GM19328 (cell line): ENCODE measurements at regions not wholly inside any gene's neighbourhood (a gene's known extent, or its start where the extent isn't known, plus 50 kb on each side); places are given as distances from the start of the nearest gene placed in this dataset.

Experiments
- ATAC-seq: cut with Tn5 transposase; IDR thresholded peaks from one replicate; pipeline ENCODE4 v1.9.1; 2021; ENCODE audit warnings: mild to moderate bottlenecking, moderate library complexity; ENCODE audit not compliant: unreplicated experiment

GRCh38 chr3:42037318-42037945 is 53.7 kb upstream of the TRAK1 start:
- no peak for ATAC-seq

DNA sequence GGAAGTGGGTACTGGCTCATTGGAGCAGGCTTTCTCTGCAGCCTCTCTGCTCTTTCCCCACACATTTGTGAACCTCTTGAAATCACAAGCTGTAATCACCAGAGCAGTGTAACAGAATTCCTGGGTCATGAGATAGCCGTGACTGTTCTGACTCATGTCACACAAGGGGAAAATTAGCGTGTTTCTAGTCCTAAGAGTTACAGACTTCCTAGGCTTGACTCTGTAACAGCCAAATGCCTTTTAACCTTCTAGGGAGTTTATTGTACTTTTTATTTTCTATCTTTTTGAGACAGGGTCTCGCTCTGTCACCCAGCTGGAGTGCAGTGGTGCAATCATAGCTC is 54.7 kb upstream of the TRAK1 start:
- no peak for ATAC-seq

- no peak for ATAC-seq
These were observed 55.2 kb upstream of the TRAK1 start for GRCh38 chr3:42035816-42036482.

GRCh38 chr3:42035007-42035406 is 56.1 kb upstream of the TRAK1 start:
- ATAC-seq = no peak

GRCh38 chr3:42033741-42034140 is 57.4 kb upstream of the TRAK1 start:
- ATAC-seq = no peak

DNA sequence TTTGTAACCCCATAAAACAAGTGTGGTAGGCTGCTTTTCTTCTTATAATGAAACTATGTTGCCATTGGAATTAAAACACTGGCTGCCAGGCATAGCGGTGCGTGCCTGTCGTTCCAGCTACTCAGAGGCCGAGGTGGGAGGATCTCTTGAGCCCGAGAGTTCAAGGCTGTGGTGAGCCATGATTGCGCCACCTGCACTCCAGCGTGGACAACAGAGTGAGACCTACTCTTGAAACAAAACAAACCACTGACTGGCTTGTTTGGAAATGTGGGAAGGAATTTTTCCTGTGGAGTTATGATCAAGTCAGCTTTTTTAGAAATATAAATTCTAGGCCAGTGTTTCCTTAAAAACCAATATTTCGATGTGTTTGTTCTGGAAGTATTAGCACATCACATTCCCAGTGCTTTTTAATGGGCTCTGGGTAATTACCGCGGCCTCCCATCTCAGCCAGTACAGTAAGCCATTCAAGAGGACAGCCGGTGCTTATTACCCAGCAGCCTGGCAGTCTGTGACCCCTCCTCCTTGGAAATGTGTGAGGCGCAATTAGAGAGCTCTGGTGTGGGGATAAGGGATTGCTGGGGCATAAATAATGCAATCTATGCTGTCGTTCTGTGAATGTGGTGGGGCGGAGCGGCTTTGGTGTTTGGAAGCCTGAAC is 58.3 kb upstream of the TRAK1 start:
- ATAC-seq = no peak

GRCh38 chr3:42031808-42032480 is 59.2 kb upstream of the TRAK1 start:
- ATAC-seq = no peak

DNA sequence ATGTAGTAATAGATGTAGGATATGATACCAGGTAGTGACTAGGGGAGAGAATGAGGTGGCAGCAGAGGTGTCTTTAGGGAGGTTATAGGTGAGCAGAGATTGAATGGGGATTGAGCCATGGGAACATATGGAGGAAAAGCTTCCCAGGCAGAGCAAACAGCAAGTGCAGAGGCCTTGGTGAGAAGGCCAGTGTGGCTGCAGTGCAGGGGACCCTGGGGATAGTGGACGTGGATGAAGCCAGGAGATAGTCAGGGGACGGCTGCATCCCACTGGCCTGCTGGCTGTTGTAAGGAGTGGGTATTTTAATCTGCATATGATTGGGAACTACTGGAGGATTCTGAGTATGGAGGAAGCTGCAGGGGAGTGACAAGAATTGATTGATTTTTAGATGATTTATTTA is 62.7 kb upstream of the TRAK1 start:
- ATAC-seq = no peak

DNA sequence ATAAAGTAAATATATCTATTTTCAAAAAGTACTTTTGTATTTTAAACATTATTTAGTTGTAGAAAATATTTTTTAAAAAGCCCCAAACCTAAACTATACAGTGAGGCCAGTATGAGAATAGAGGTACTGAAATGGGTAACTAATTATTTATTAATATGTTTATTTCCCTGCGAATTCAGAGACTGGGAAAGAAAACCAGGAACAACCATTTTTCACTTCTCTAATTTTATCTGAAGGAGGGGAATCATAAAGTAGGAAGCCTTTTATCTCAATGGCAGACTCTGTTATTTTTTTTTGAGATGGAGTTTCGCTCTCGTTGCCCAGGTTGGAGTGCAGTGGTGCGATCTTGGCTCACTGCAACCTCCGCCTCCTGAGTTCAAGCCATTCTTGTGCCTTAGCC is 63.6 kb upstream of the TRAK1 start:
- ATAC-seq = no peak

- no peak for ATAC-seq
These were observed 63.7 kb upstream of the ULK4 start for GRCh38 chr3:42025370-42026138.

GRCh38 chr3:42024591-42025351 is 62.9 kb upstream of the ULK4 start:
- no peak for ATAC-seq

DNA sequence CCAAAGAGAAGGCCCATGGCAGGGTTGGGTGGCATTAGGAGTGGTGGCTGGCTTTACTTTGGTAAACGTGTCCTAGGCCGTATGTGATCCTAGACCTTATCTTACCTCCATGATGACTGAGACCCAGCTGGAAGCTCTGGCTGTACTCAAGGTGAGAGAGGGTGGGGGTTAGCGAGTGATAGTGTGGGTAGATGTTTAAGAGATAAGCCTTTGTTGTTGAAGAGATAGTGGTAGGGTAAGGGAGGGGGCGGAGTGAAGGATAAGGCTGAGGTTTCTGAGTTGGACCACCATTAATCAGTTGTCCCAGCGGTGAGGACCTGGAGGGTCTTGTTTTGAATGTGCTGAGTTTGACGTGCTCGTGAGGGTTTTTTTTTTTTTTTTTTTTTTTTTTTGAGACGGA is 61.5 kb upstream of the ULK4 start:
- no peak for ATAC-seq

- no peak for ATAC-seq
These were observed 60.5 kb upstream of the ULK4 start for GRCh38 chr3:42022355-42022754.

DNA sequence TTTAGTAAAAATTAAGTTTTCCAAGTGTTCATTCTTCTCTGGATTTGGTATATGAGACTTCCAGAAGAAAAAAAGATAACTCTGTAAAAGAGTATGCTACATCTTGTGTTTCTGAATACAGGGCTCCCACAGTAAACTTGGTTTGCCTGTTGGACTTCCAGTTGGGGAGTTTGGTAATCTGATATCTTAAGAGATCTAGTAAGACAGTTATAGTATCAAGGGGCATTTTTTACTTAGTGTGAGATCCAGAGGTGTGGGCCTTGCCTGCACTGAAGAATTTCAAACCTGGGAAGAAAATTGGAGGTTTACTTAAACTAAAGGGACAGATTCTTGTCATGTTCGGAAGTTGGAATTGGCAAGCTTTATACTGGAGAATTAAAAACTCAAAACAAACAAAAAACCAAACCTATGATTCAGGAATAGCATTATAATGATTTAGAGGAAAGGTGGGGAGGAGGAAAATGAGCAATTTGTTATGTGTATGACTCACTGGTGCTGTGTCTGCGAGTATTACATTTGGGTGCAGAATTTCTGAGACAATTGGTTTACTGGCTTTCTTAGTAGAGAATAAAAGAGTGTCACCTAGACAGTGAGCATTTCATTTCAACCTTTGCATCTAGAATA is 58.9 kb upstream of the ULK4 start:
- no peak for ATAC-seq

DNA sequence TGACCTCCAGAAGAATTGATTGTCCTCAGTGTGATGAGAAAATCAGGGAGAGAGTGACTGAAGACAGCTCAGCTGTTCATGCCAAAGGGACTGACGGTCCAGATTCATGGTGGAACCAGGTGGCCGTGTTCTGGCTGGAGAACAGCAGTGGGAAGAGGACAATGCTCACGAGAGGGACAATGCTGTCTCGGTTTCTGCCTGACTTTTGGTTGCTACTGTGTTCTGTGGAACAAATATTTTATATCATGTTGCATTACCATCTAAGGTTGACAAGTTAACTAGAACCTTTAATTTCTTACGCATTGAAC is 58.0 kb upstream of the ULK4 start:
- no peak for ATAC-seq

DNA sequence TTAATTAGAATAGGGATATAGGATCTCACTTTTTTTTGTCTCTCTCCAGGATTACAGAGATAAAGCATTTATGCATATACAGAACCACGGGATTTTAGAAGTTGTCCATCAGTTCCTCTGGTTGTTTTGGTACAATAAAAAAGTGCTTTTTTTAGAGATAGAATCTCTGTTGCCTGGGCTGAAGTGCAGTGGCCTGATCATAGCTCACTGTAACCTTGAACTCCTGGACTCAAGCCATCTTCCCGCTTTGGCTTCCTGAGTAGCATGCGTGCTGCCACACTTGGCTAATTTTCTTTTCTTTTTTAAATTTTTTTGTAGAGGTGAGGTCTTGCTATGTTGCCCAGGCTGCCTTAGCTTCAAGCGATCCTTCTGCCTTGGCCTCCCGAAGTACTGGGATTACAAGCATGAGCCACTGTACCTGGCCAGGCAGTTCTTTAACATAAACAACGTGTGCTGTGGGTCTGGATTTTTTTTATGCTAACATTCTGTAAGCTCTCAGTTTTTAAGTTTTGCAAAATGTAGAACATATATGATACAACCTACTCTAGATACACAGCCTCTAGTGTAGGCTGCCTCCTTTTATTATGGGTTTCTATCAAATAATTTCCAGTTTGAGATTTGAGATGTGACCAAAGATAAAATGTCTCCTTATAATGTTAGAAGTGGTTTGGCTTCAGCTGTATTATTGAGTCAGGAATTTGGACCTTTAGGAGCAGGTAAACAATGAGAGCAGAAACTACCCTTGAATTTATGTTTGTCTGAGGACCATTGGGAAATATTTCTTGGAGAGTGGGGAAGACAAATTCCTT is 57.4 kb upstream of the ULK4 start:
- ATAC-seq = no peak

GRCh38 chr3:42014921-42015533 is 53.1 kb upstream of the ULK4 start:
- ATAC-seq = no peak

DNA sequence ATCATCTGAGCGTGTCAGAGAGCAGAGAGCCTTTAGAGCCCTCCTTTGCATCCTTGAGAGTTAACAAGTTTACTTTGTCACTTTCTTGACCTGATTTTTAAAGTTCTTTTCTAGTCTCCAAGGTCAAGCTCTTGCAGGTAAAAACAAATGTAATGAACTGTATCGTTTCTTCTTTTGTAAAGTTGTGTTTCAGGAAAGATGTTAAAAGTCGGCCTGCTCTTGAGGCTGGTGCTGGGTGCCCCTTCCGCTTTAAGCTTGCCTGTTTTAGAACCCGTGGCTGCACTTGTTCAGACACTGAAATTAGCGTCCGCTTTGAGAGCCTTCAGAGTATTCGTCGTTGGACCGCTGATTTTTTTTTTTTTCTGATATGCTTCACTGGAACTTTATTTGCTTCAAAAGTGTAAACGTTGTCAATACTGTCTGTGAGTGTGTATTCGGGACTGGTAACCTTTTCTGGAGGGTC is 52.6 kb upstream of the ULK4 start:
- no peak for ATAC-seq
